Erythroblast (primary cell): ENCODE measurements at regions not wholly inside any gene's neighbourhood (a gene's known extent, or its start where the extent isn't known, plus 50 kb on each side); places are given as distances from the start of the nearest gene placed in this dataset.

Experiments
- GATA1 ChIP-seq: IDR thresholded peaks from 2 replicates; pipeline ENCODE4 v1.6.1; 2011; ENCODE audit warnings: low read depth, mild to moderate bottlenecking, control low read depth, low read length, moderate library complexity
- POLR2A ChIP-seq: IDR thresholded peaks from 2 replicates; pipeline ENCODE4 v1.6.1; 2011; ENCODE audit warnings: mild to moderate bottlenecking, low read length

GRCh38 chr4:188495169-188495568 lies 355.9 kb downstream of the TRIML1 start:
- TF ChIP-seq POLR2A (no peak), GATA1 (no peak)
